AG04450 (cell line): ENCODE measurements at regions not wholly inside any gene's neighbourhood (a gene's known extent, or its start where the extent isn't known, plus 50 kb on each side); places are given as distances from the start of the nearest gene placed in this dataset.

Experiments used
- CTCF ChIA-PET: fragments of 300-600, 350-600 bp; formaldehyde crosslinking; extraction: SDS; loops from one replicate; lab custom pipeline; 2022; ENCODE audit warnings: antibody characterized with exemption, inconsistent platforms; lab: Charles Lee
- POLR2A ChIA-PET: fragments of 350-600 bp; formaldehyde crosslinking; extraction: SDS; loops from one replicate; lab custom pipeline; 2021; ENCODE audit warnings: antibody characterized with exemption, inconsistent platforms; lab: Yijun Ruan, JAX
- DNase-seq: peaks from one replicate; pipeline ENCODE4 v3.0.0-alpha.2; 2011; ENCODE audit warnings: low read depth, low spot score
- H3K27ac ChIP-seq: one replicate; pipeline ENCODE4 v1.5.1; 2012; ENCODE audit warnings: low read depth, low read length, control low read depth
- H3K27me3 ChIP-seq: one replicate; pipeline ENCODE4 v1.6.0; 2012; ENCODE audit warnings: low read length; ENCODE audit not compliant: control insufficient read depth, insufficient read depth
- H3K4me3 ChIP-seq: 2 replicates; pipeline ENCODE4 v1.5.1; 2011; ENCODE audit warnings: mild to moderate bottlenecking, low read depth, low read length, control low read depth
- H3K9me3 ChIP-seq: 2 replicates; pipeline ENCODE4 v1.5.1; 2012; ENCODE audit warnings: low read length; ENCODE audit not compliant: control insufficient read depth, insufficient read depth
- TF ChIP-seq, protein P1 (sequence below): IDR thresholded peaks from 2 replicates; pipeline ENCODE4 v1.5.1; 2011; ENCODE audit warnings: low read depth, low read length, control low read depth, inconsistent platforms

DNA sequence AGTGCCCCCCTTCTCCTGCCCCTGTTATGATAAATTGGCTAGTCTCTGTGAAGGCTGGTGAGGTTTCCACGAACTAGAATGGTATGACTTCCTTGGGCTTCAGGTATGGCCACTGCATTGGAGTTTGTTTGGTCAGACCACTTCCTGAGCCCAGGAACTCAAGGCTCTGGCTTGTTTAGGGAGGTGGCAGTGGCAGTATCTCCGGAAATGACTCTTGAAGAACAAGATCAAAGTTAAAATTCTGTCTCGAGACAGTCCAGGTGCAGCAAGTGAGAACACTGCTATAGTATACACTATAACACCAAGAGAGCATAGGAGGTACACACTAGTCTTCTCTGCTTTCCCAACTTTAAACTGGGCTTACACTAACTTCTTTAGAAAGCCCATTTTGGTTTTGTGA lies 309.1 kb downstream of the KLF12 start:
- no peak for DNase-seq
- POLR2A ChIA-PET: no interaction called here
- CTCF ChIA-PET: interaction anchor here (0.6 kb wide), 1 partner anchor 1733 kb away, joined by 3 read pairs; no protein-coding TSS in a partner anchor

DNA sequence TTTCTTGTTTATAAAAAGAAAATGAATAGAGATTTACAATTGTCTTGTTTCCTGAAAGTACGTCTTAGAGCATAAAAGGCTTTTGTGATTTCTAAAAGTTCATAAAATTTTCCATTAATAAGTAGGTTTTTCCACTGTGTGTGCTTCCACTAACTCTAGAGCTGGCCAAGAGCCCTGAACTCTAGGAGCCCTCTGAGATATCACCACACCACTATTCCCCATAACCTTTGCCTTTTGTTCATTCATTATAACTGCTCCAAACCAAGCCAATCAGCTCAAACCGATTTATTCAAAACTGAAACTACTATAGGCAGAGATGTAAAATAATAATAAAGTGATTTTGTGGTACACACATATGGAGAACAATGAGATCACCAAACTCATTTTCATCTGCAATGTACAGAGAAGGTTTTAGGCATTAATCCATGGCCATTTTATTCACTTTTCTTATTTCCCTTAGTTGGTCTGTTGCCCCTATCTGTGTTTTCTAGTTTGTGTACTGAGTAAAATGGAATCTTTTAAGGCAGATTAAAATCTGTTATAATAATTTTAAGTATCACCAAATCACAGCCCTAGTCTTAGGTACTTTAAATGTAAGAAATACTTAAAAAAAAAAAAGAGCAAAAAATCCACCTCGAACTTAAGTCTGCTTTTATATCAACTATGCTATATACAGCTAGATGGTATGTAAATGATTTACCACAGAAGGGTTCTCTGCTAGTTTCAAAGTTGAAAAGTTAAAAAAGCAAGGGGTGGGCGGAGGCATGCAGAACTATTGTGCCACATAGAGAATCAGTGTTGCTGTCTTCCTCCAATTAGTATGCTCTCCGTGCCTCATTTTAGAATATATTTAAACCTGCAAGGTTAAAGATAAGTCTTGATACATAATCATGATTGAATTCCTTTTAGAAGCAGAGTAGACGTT lies 311.3 kb downstream of the KLF12 start:
- CTCF ChIA-PET: interaction anchor here (0.6 to 1.5 kb wide), 3 partner anchors 9 to 435 kb away, joined by 3 to 5 read pairs (median 4); no protein-coding TSS in a partner anchor

More for the DNA sequence above, 309.1 kb downstream of the KLF12 start:
- no peak overlapping the region for H3K4me3 ChIP-seq
- no peak overlapping the region for H3K27ac ChIP-seq
- no peaks in the 10 kb centered on the region for H3K27me3 ChIP-seq
- H3K9me3 ChIP-seq: no peaks in the 10 kb centered on the region
- TF ChIP-seq, protein P1, sequence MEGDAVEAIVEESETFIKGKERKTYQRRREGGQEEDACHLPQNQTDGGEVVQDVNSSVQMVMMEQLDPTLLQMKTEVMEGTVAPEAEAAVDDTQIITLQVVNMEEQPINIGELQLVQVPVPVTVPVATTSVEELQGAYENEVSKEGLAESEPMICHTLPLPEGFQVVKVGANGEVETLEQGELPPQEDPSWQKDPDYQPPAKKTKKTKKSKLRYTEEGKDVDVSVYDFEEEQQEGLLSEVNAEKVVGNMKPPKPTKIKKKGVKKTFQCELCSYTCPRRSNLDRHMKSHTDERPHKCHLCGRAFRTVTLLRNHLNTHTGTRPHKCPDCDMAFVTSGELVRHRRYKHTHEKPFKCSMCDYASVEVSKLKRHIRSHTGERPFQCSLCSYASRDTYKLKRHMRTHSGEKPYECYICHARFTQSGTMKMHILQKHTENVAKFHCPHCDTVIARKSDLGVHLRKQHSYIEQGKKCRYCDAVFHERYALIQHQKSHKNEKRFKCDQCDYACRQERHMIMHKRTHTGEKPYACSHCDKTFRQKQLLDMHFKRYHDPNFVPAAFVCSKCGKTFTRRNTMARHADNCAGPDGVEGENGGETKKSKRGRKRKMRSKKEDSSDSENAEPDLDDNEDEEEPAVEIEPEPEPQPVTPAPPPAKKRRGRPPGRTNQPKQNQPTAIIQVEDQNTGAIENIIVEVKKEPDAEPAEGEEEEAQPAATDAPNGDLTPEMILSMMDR: no peak

DNA sequence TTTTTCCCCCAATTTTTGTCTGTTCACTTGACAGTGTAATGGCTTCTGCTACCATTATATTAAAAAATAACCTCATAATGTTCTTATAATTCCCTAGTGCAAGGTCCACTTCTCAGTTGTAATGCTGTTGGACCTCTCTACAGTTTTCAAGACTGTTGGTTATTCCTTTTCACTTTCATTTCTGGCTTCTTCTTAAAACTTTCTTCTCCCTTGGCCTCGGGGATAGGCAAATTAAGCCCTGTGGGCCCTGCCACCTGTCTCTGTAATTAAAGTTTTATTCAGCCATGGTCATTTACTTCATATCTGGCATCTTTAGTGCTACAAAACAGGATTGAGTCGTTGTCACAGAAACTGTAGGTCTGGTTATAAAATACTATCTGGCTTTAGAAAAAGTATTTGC lies 313.5 kb downstream of the KLF12 start:
- H3K9me3 ChIP-seq: no peaks in the 10 kb centered on the region
- no peak overlapping the region for H3K27ac ChIP-seq
- no peak overlapping the region for H3K4me3 ChIP-seq
- POLR2A ChIA-PET: no interaction called here
- TF ChIP-seq, protein P1: no peak
- CTCF ChIA-PET: interaction anchor here (1.6 kb wide), 1 partner anchor 16 kb away, joined by 4 read pairs; no protein-coding TSS in a partner anchor
- no peaks in the 10 kb centered on the region for H3K27me3 ChIP-seq
- no peak for DNase-seq

More for the DNA sequence above, 311.3 kb downstream of the KLF12 start:
- Histone ChIP-seq H3K27me3 (no peaks in the 10 kb centered on the region), H3K9me3 (no peaks in the 10 kb centered on the region), H3K4me3 (no peak overlapping the region), H3K27ac (no peak overlapping the region)
- no peak for DNase-seq
- TF ChIP-seq, protein P1: no peak
- POLR2A ChIA-PET: no interaction called here

DNA sequence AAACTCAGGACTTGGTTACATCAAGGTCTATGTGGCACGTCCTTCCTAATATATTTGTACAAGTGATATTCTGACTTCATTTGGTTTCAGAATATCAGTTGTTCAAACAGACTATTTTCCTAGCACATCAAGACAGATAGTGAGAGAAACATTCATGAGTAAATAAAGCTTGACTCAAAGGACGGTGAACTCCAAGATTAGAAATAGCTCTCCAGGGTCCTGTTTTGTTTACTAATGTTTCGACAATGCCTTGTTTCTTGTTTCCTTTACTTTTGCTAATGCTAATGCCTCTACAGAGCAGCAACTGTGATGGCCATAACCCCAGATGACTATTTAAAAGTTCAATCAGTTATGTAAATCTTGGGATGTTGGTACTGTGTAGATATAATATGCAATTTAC lies 313.9 kb downstream of the KLF12 start:
- Histone ChIP-seq H3K9me3 (no peaks in the 10 kb centered on the region), H3K4me3 (no peak overlapping the region), H3K27ac (no peak overlapping the region), H3K27me3 (no peaks in the 10 kb centered on the region)
- CTCF ChIA-PET: interaction anchor here (1.6 kb wide), 1 partner anchor 16 kb away, joined by 4 read pairs; no protein-coding TSS in a partner anchor
- TF ChIP-seq, protein P1: no peak
- no peak for DNase-seq
- POLR2A ChIA-PET: no interaction called here

DNA sequence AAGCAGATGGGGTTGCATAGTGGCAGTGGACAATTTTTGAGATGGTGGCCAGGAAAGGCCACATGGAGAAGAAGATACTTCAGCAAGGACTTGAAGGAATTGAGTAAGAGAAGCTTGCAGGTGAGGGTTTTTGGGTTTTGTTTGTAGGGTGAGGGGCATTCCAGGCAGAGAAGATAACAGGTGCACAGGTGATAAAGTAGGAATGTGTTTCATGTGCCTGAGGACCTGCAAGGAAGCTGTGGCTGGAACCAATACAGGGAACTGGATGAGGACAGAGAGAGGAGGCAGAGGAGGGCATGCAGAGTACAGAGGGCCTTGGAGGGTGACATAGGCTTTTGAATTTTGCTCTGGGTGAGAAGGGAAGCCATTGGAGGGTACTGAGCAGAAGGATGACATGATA lies 314.5 kb downstream of the KLF12 start:
- Histone ChIP-seq H3K9me3 (no peaks in the 10 kb centered on the region), H3K27me3 (no peaks in the 10 kb centered on the region), H3K4me3 (no peak overlapping the region), H3K27ac (no peak overlapping the region)
- ChIA-PET CTCF (interaction anchor here (1.6 kb wide), 1 partner anchor 15 kb away, joined by 4 read pairs; no protein-coding TSS in a partner anchor), POLR2A (no interaction called here)
- no peak for DNase-seq
- TF ChIP-seq, protein P1: no peak
